ENCODE measurements at regions not wholly inside any gene's neighbourhood (a gene's known extent, or its start where the extent isn't known, plus 50 kb on each side); places are given as distances from the start of the nearest gene placed in this dataset.
"Not testable (repeated sequence)": the region's sequence is repeated elsewhere in the genome, so short reads cannot be mapped to it uniquely, and the experiment has no call there.

DNA sequence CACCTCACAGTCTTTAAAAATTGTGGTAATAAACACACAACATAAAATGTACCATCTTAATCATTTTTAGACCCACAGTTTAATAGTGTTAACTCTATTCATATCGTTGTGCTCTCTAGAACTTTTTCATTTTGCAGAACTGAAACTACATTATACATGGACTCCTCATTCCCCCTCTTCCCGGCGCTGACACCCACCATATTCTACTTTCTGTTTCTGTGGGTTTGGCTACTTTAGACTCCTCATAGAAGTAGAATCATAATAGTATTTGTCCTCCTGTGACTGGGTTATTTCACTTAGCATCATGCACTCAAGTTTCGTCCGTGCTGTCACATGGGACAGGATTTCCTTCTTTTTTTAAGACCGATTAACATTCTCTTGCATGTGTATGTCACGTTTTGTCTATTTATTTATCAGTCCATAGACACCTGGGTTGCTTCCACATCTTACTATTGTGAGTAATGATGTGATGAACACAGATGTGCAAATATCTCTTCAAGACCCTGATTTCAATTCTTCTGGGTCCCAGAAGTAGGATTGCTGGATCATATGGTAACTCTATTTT is 62.9 kb upstream of the TMPRSS2 start:
- TF ChIP-seq CTCF (IDR thresholded peaks at IDR 0.05; ENCODE audit: insufficient read depth, low read depth, low read length, missing control alignments) = no peak
- DNase-seq (ENCODE audit: low read depth) = peak; percentile 74
- H3K4me3 ChIP-seq (ENCODE audit: low read depth, low read length) = no peak overlapping the region

GRCh38 chr21:41568606-41569385 is 60.8 kb upstream of the TMPRSS2 start:
- no peak for DNase-seq (ENCODE audit: low read depth)
- no peak overlapping the region for H3K4me3 ChIP-seq (ENCODE audit: low read depth, low read length)
- TF ChIP-seq CTCF (IDR thresholded peaks at IDR 0.05; ENCODE audit: insufficient read depth, low read depth, low read length, missing control alignments) = no peak

GRCh38 chr21:41567901-41568510 is 60.0 kb upstream of the TMPRSS2 start:
- DNase-seq (ENCODE audit: low read depth) = no peak
- no peak for TF ChIP-seq CTCF (IDR thresholded peaks at IDR 0.05; ENCODE audit: insufficient read depth, low read depth, low read length, missing control alignments)
- H3K4me3 ChIP-seq (ENCODE audit: low read depth, low read length) = no peak overlapping the region

DNA sequence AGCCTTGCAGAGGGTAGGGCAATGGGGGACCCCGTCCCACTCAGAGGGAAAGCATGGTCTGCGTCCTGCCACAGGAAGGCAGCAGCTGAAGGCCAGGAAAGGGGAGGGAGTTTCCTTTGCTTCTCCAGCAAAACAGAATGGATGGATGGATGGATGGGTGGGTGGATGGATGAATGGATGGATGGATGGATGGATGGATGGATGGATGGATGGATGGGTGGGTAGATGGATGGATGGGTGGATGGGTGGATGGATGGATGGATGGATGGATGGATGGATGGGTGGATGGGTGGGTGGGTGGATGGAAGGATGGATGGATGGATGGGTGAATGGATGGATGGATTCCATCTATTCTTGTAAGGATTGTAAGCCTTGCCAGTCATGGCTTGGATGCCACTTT is 59.3 kb upstream of the TMPRSS2 start:
- not testable (repeated sequence) for H3K4me3 ChIP-seq (ENCODE audit: low read depth, low read length); DNase-seq (ENCODE audit: low read depth)

DNA sequence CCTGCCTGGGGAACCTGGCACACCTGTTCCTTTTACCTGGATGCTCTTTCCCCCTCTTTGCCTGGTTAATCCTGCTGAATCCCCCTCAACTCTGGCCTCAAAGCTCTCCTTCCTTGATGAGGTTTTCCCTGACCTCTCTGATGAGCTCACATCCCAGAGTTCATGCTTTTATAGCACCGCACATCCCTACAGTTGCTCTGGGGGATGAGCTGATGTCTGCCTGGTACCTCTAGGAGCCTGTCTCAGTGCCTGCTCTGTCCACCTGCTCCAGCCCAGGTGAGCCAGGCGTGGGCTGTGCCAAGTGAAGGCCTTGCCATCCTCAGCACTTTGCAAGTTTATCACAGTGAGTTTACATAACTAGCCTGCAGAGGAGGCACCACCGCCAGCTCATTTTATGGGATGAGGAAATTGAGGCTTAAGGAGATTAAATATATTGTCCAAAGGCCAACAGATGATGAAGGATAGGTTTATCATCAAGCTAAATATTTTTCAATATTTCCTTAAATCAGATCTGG is 58.6 kb upstream of the TMPRSS2 start:
- no peak for DNase-seq (ENCODE audit: low read depth)
- no peak overlapping the region for H3K4me3 ChIP-seq (ENCODE audit: low read depth, low read length)
- TF ChIP-seq CTCF (IDR thresholded peaks at IDR 0.05; ENCODE audit: insufficient read depth, low read depth, low read length, missing control alignments) = no peak

DNA sequence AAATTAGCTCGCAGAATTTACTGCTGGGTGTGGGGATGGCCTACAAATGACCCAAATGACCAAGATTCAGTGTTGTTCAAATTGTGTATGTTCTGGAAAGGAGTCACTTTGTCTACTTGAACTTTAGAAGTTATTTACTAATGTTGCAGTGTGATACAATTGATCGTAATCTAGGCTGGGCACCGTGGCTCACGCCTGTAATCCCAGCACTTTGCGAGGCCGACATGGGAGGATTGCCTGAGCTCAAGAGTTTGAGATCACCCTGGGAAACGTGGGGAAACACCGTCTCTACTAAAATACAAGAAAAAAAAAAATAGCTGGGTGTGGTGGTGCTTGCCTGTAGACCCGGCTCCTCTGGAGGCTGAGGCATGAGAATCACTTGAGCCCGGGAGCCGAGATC is 57.6 kb upstream of the TMPRSS2 start:
- no peak for DNase-seq (ENCODE audit: low read depth)
- TF ChIP-seq CTCF (IDR thresholded peaks at IDR 0.05; ENCODE audit: insufficient read depth, low read depth, low read length, missing control alignments) = no peak
- H3K4me3 ChIP-seq (ENCODE audit: low read depth, low read length) = no peak overlapping the region

GRCh38 chr21:41564871-41565274 is 56.9 kb upstream of the TMPRSS2 start:
- H3K4me3 ChIP-seq (ENCODE audit: low read depth, low read length) = no peak overlapping the region

More at GRCh38 chr21:41564871-41565274, 56.9 kb upstream of the TMPRSS2 start:
- no peak for TF ChIP-seq CTCF (IDR thresholded peaks at IDR 0.05; ENCODE audit: insufficient read depth, low read depth, low read length, missing control alignments)
- DNase-seq (ENCODE audit: low read depth) = peak; percentile 12

Data from GM12865 (cell line).